ENCODE measurements at regions not wholly inside any gene's neighbourhood (a gene's known extent, or its start where the extent isn't known, plus 50 kb on each side); places are given as distances from the start of the nearest gene placed in this dataset.

DNA sequence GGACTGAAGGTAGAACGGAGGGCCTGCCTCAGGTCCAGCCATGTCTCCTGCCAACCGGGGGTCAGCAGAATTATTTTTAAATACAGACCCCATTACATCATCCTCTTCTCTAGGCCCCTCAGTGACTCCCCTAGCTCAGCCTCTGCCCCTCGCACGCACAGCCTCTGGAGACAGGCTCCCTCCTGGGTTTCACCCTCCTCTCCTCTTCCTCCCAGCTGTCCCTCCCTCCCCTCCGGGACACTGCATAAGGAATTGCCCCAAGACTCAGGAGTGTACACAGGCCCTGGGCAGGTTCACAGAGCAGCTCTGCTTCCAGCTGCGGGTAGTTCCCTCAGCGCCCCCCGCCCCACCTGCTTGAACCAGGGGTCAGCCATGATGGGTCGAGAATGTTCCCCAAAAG lies 520.2 kb upstream of the MYT1L start:
- TF ChIP-seq CTCF (conservative IDR thresholded peaks at IDR 0.05; ENCODE audit: low read length), result no peak
- no peak for TF ChIP-seq EZH2phosphoT487 (IDR thresholded peaks at IDR 0.05; ENCODE audit: borderline replicate concordance, low read depth, low read length)
- DNase-seq (ENCODE audit: low spot score), result no peak
- no peak overlapping the region for H2AFZ ChIP-seq (ENCODE audit: low read length)
- no peaks in the 10 kb centered on the region for H3K9me3 ChIP-seq (ENCODE audit: low read length)
- H3K79me2 ChIP-seq (ENCODE audit: insufficient read depth, low read depth, low read length), result no peaks in the 10 kb centered on the region
- no peaks in the 10 kb centered on the region for H4K20me1 ChIP-seq (ENCODE audit: insufficient read depth, low read length)
- intact Hi-C loops (cut with micrococcal nuclease; ENCODE audit: unreplicated experiment), result no loop called here
- ChIA-PET CTCF (ENCODE audit: unreplicated experiment) (no interaction called here), POLR2A (no interaction called here)
- H3K27ac ChIP-seq (ENCODE audit: low read depth, low read length, poor library complexity, severe bottlenecking), result no peak overlapping the region
- no peak overlapping the region for H3K4me3 ChIP-seq (ENCODE audit: low read depth, low read length, poor library complexity, severe bottlenecking)
- no peaks in the 10 kb centered on the region for H3K9me2 ChIP-seq (ENCODE audit: insufficient read depth, low read length)
- H3K36me3 ChIP-seq (ENCODE audit: insufficient read depth, low read length), result no peaks in the 10 kb centered on the region
- no peaks in the 10 kb centered on the region for H3K4me1 ChIP-seq (ENCODE audit: insufficient read depth, low read length, poor library complexity, severe bottlenecking)
- no TSS peak for BruUV-seq (replicated peaks)
- H3K4me2 ChIP-seq (ENCODE audit: low read length), result no peak overlapping the region

- CTCF ChIA-PET (ENCODE audit: unreplicated experiment), result no interaction called here
- no peaks in the 10 kb centered on the region for H3K9me2 ChIP-seq (ENCODE audit: insufficient read depth, low read length)
These were observed 519.8 kb upstream of the MYT1L start for GRCh38 chr2:2850859-2851258.

More at GRCh38 chr2:2850859-2851258, 519.8 kb upstream of the MYT1L start:
- Histone ChIP-seq H3K27ac (ENCODE audit: low read depth, low read length, poor library complexity, severe bottlenecking) (no peak overlapping the region), H4K20me1 (ENCODE audit: insufficient read depth, low read length) (no peaks in the 10 kb centered on the region), H3K9me3 (ENCODE audit: low read length) (no peaks in the 10 kb centered on the region), H3K4me3 (ENCODE audit: low read depth, low read length, poor library complexity, severe bottlenecking) (no peak overlapping the region), H2AFZ (ENCODE audit: low read length) (no peak overlapping the region), H3K36me3 (ENCODE audit: insufficient read depth, low read length) (no peaks in the 10 kb centered on the region), H3K4me1 (ENCODE audit: insufficient read depth, low read length, poor library complexity, severe bottlenecking) (no peaks in the 10 kb centered on the region), H3K79me2 (ENCODE audit: insufficient read depth, low read depth, low read length) (no peaks in the 10 kb centered on the region), H3K4me2 (ENCODE audit: low read length) (no peak overlapping the region)
- intact Hi-C loops (cut with micrococcal nuclease; ENCODE audit: unreplicated experiment), result no loop called here
- POLR2A ChIA-PET, result no interaction called here
- BruUV-seq (replicated peaks), result no TSS peak
- no peak for DNase-seq (ENCODE audit: low spot score)
- TF ChIP-seq EZH2phosphoT487 (IDR thresholded peaks at IDR 0.05; ENCODE audit: borderline replicate concordance, low read depth, low read length), result no peak
- TF ChIP-seq CTCF (conservative IDR thresholded peaks at IDR 0.05; ENCODE audit: low read length), result no peak
